Karpas-422 (cell line): ENCODE measurements at regions not wholly inside any gene's neighbourhood (a gene's known extent, or its start where the extent isn't known, plus 50 kb on each side); places are given as distances from the start of the nearest gene placed in this dataset.
"Not testable (repeated sequence)": the region's sequence is repeated elsewhere in the genome, so short reads cannot be mapped to it uniquely, and the experiment has no call there.

ENCODE experiments used
- DNase-seq: peaks from one replicate; pipeline ENCODE4 v3.0.0-alpha.2; 2015
- H2AFZ ChIP-seq: fragments of 200-600 bp; sonication (generic); 2 replicates; pipeline ENCODE4 v1.6.1; 2014; ENCODE audit warnings: antibody characterized with exemption, low read length, mixed read lengths
- H3K27ac ChIP-seq: fragments of 200-600 bp; sonication (generic); 2 replicates; pipeline ENCODE4 v1.5.1; 2014; ENCODE audit warnings: mild to moderate bottlenecking, low read length, moderate library complexity
- H3K27me3 ChIP-seq: fragments of 200-600 bp; sonication (generic); 2 replicates; pipeline ENCODE4 v1.6.1; 2014; ENCODE audit warnings: low read length, mixed read lengths
- H3K36me3 ChIP-seq: fragments of 200-600 bp; sonication (generic); 2 replicates; pipeline ENCODE4 v1.6.1; 2014; ENCODE audit warnings: low read length, mixed read lengths; ENCODE audit not compliant: insufficient read depth
- H3K4me1 ChIP-seq: fragments of 200-600 bp; sonication (generic); 2 replicates; pipeline ENCODE4 v1.6.1; 2014; ENCODE audit warnings: mild to moderate bottlenecking, low read length, mixed read lengths
- H3K4me2 ChIP-seq: fragments of 200-600 bp; sonication (generic); 2 replicates; pipeline ENCODE4 v1.6.1; 2014; ENCODE audit warnings: low read length, low read depth, mild to moderate bottlenecking; ENCODE audit not compliant: poor library complexity, severe bottlenecking
- H3K4me3 ChIP-seq: fragments of 200-600 bp; sonication (generic); 2 replicates; pipeline ENCODE4 v1.5.1; 2014; ENCODE audit warnings: mild to moderate bottlenecking, antibody characterized with exemption, low read length, mixed read lengths
- H3K79me2 ChIP-seq: fragments of 200-600 bp; sonication (generic); 2 replicates; pipeline ENCODE4 v1.6.1; 2014; ENCODE audit warnings: mild to moderate bottlenecking, low read length, mixed read lengths
- H3K9ac ChIP-seq: fragments of 200-600 bp; sonication (generic); 2 replicates; pipeline ENCODE4 v1.6.0; 2014; ENCODE audit warnings: low read length
- H3K9me2 ChIP-seq: fragments of 200-600 bp; sonication (generic), shearing (Covaris generic); replicated peaks from 2 replicates; pipeline ENCODE4 v1.6.0; 2014; ENCODE audit warnings: mild to moderate bottlenecking, low read length, moderate library complexity; ENCODE audit not compliant: insufficient read depth
- H3K9me3 ChIP-seq: fragments of 300-700, 200-600 bp; sonication (generic); 2 replicates; pipeline ENCODE4 v1.6.1; 2014; ENCODE audit warnings: low read length, mixed read lengths
- H4K20me1 ChIP-seq: fragments of 200-600 bp; sonication (generic); 2 replicates; pipeline ENCODE4 v1.6.1; 2014; ENCODE audit warnings: mild to moderate bottlenecking, antibody characterized with exemption, low read length, low read depth; ENCODE audit not compliant: insufficient read depth

DNA sequence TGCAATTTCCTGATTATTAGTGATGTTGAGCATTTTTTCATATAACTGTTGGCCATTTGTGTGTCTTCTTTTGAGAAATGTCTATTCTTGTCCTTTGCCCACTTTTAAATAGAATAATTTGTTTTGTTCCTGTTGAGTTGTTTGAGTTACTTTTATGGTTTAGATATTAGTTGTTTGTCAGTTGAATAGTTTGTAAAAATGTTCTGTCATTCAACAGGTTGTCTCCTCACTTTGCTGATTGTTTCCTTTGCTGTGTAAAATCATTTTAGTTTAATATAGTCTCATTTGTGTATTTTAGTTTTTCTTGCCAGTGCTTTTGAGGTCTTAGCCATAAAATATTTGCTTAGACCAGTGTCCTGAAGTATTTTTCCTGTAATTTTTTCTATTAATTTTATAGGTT lies 181.8 kb upstream of the GLRA2 start:
- H3K9ac ChIP-seq, result no peak overlapping the region
- H3K36me3 ChIP-seq, result no peaks in the 10 kb centered on the region
- H3K9me2 ChIP-seq, result no peaks in the 10 kb centered on the region
- no peak overlapping the region for H3K27ac ChIP-seq
- no peak overlapping the region for H2AFZ ChIP-seq
- no peaks in the 10 kb centered on the region for H3K27me3 ChIP-seq
- H3K4me1 ChIP-seq, result no peaks in the 10 kb centered on the region
- no peak overlapping the region for H3K4me2 ChIP-seq
- no peaks in the 10 kb centered on the region for H3K9me3 ChIP-seq
- no peak for DNase-seq
- H3K79me2 ChIP-seq, result no peaks in the 10 kb centered on the region
- no peaks in the 10 kb centered on the region for H4K20me1 ChIP-seq
- H3K4me3 ChIP-seq, result no peak overlapping the region

DNA sequence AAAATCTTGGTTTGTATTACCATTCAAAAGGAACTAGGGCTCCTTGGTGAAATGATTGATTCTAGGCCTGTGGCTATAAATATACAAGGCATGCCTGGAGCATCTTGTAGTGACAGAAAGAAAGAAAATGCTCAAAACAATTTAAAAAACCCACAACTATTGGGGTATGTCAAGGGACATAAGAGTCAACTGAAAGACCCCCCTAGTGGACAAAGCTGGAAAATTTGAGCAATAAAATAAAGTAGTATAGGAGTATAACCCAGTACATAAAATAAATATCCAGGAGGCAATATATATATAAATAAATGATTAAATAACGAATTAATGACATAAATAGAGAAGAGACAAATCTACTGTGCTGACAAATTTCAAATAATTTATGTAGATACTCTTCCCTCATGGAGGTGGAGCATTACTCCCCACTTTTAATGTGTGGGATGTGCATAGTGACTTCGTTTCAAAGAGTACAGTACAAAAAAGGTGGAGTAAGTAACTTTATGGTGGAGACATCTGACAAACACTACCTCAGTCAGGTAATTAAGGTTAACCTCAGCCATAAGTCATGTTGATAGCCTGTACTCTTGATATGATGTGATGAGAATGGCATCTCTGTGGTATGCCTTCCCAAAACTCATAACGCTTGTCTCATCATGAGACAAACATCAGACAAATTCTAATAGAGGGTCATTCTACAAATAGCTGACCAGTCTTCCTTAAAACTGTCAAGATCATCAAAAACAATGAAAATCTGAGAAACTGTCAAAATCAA lies 185.0 kb upstream of the GLRA2 start:
- Histone ChIP-seq H3K9me2 (no peaks in the 10 kb centered on the region), H3K9me3 (no peaks in the 10 kb centered on the region), H3K4me1 (no peaks in the 10 kb centered on the region), H4K20me1 (no peaks in the 10 kb centered on the region), H3K9ac (no peak overlapping the region), H3K27ac (no peak overlapping the region), H3K27me3 (no peaks in the 10 kb centered on the region), H3K36me3 (no peaks in the 10 kb centered on the region), H2AFZ (no peak overlapping the region), H3K4me2 (no peak overlapping the region), H3K79me2 (no peaks in the 10 kb centered on the region), H3K4me3 (no peak overlapping the region)
- DNase-seq, result peak; percentile 67

DNA sequence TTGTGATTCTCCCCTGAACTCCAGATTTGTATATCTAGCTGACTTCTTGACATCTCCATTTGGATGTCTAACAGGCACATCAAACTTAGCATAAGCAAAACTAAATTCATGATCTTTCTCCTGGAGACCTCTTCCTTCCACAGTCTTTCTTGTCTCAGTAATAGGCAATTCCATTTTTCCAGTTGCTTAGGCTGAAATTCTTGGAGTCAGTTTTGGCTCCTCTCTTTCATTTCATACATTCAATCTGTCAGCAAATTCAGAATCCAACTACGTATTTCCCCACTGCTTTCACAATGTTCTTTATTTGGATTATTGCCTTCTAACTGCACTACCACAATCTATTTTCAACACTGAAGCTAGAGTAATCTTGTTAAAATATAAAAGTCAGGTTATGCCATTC lies 219.9 kb upstream of the GLRA2 start:
- H3K9ac ChIP-seq, result no peak overlapping the region
- no peaks in the 10 kb centered on the region; the same call in 1 of the 2 replicates for H3K9me2 ChIP-seq
- no peaks in the 10 kb centered on the region for H3K4me1 ChIP-seq
- DNase-seq, result no peak
- H3K9me3 ChIP-seq, result no peaks in the 10 kb centered on the region
- no peak overlapping the region for H3K4me3 ChIP-seq
- H2AFZ ChIP-seq, result no peak overlapping the region
- no peaks in the 10 kb centered on the region for H3K36me3 ChIP-seq
- H3K4me2 ChIP-seq, result no peak overlapping the region
- H4K20me1 ChIP-seq, result no peaks in the 10 kb centered on the region
- no peaks in the 10 kb centered on the region for H3K79me2 ChIP-seq
- no peaks in the 10 kb centered on the region for H3K27me3 ChIP-seq
- H3K27ac ChIP-seq, result no peak overlapping the region

DNA sequence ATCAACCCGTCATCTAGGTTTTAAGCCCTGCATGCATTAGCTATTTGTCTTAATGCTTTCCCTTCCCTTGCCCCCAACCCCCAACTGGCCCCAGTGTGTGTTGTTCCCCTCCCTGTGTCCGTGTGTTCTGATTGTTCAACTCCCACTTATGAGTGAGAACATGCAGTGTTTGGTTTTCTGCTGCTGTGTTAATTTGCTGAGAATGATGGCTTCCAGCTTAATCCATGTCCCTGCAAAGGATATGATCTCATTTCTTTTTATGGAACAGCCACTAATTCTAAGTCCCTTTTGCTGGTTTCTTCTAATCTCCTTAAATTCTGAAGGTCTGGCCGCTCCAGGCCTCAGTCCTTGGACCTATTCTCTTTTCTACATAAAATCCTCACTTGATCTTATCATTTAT lies 220.4 kb upstream of the GLRA2 start:
- not testable (repeated sequence) for H3K9me2 ChIP-seq, H2AFZ ChIP-seq, H3K36me3 ChIP-seq, H3K27me3 ChIP-seq, H3K79me2 ChIP-seq, H3K4me2 ChIP-seq, H3K4me1 ChIP-seq, H3K9ac ChIP-seq, H3K4me3 ChIP-seq, H4K20me1 ChIP-seq, DNase-seq, H3K9me3 ChIP-seq, H3K27ac ChIP-seq

DNA sequence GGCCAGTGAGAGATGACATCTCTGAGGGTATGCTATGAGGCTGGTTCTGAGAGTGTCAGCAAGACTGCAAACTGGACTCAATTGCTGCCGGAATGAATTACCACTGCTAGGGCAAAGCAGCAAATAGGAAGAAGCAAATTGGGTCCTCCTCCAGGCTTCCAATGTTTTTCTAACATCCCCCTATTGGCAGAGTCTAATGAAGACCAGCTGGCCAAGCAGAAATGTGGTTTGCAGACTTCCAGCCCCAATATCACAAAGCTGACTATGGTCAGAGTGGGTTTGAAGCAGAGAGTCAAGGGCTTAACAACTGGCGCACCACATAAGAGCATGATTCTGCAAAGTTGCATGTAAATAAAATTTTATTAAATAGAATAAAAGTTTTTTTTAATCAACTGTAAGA lies 225.4 kb upstream of the GLRA2 start:
- H2AFZ ChIP-seq, result no peak overlapping the region
- H3K27me3 ChIP-seq, result no peaks in the 10 kb centered on the region
- H3K9ac ChIP-seq, result no peak overlapping the region
- H3K36me3 ChIP-seq, result no peaks in the 10 kb centered on the region
- H3K4me1 ChIP-seq, result no peaks in the 10 kb centered on the region
- no peaks in the 10 kb centered on the region for H3K79me2 ChIP-seq
- no peak for DNase-seq
- no peaks in the 10 kb centered on the region for H3K9me3 ChIP-seq
- no peak overlapping the region for H3K4me3 ChIP-seq
- no peaks in the 10 kb centered on the region for H3K9me2 ChIP-seq
- no peaks in the 10 kb centered on the region for H4K20me1 ChIP-seq
- H3K4me2 ChIP-seq, result no peak overlapping the region
- H3K27ac ChIP-seq, result no peak overlapping the region

DNA sequence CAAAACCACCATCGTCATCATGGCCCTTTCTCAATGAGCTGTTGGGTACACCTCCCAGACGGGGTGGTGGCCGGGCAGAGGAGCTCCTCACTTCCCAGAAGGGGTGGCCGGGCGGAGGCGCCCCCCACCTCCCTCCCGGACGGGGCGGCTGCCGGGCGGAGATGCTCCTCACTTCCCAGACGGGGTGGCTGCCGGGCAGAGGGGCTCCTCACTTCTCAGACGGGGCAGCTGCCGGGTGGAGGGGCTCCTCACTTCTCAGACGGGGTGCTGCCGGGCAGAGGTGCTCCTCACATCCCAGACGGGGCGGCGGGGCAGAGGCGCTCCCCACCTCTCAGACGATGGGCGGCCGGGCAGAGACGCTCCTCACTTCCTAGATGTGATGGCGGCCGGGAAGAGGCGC lies 226.8 kb upstream of the GLRA2 start:
- not testable (repeated sequence) for H3K4me2 ChIP-seq, H3K9me3 ChIP-seq, H3K27me3 ChIP-seq, H3K4me1 ChIP-seq, H4K20me1 ChIP-seq, H3K4me3 ChIP-seq, H3K27ac ChIP-seq, H3K79me2 ChIP-seq, H2AFZ ChIP-seq, H3K9me2 ChIP-seq, DNase-seq, H3K36me3 ChIP-seq, H3K9ac ChIP-seq

DNA sequence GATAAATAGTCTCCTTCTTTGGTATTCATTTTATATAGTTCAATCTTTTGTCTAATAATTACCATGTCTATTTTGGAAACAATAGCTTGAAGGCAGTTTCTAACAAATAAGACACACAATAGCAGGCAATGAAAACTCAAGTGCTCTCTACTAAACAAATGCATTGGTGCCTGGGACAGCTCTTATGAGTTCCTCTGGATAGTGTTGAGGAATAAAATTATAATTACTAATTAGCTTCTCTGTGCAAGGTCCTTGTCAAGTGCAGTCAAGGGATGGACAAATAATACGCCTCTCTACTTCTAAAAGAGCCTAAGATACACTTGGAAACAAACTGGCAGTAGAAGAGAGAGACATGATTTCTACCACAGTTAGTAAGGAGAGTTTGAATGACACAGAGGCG lies 229.0 kb upstream of the GLRA2 start:
- no peak overlapping the region for H3K4me3 ChIP-seq
- no peaks in the 10 kb centered on the region for H3K79me2 ChIP-seq
- H4K20me1 ChIP-seq, result no peaks in the 10 kb centered on the region
- no peak overlapping the region for H3K4me2 ChIP-seq
- no peaks in the 10 kb centered on the region for H3K9me3 ChIP-seq
- no peak overlapping the region for H3K27ac ChIP-seq
- H3K9ac ChIP-seq, result no peak overlapping the region
- H2AFZ ChIP-seq, result no peak overlapping the region
- no peaks in the 10 kb centered on the region for H3K36me3 ChIP-seq
- no peaks in the 10 kb centered on the region for H3K9me2 ChIP-seq
- H3K4me1 ChIP-seq, result no peaks in the 10 kb centered on the region
- DNase-seq, result no peak
- no peaks in the 10 kb centered on the region for H3K27me3 ChIP-seq

DNA sequence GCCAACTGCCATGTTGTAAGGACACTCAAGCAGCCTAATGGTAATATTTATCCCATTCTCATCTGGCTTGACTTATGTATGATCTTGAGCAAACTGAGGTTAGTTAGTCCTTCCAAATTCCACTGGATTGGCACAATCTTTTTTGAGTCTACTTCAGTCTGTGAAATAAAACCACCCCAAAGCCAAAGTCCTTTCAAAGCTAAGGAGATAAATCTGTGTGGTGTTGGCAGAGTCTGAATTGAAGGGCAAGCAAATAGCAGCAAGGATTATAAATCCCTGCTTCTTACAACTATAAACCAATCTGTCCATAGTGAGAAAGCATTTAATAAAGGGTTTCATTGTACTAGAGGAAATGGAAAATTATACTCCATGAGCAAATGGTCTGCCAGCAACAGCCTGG lies 233.9 kb upstream of the GLRA2 start:
- H3K27ac ChIP-seq, result no peak overlapping the region
- no peak overlapping the region for H2AFZ ChIP-seq
- no peaks in the 10 kb centered on the region for H3K4me1 ChIP-seq
- H3K9ac ChIP-seq, result no peak overlapping the region
- no peak overlapping the region for H3K4me3 ChIP-seq
- H3K27me3 ChIP-seq, result no peaks in the 10 kb centered on the region
- no peaks in the 10 kb centered on the region for H3K9me2 ChIP-seq
- no peaks in the 10 kb centered on the region for H4K20me1 ChIP-seq
- H3K4me2 ChIP-seq, result no peak overlapping the region
- H3K9me3 ChIP-seq, result no peaks in the 10 kb centered on the region
- H3K79me2 ChIP-seq, result no peaks in the 10 kb centered on the region
- DNase-seq, result no peak
- no peaks in the 10 kb centered on the region for H3K36me3 ChIP-seq
